ENCODE measurements at regions not wholly inside any gene's neighbourhood (a gene's known extent, or its start where the extent isn't known, plus 50 kb on each side); places are given as distances from the start of the nearest gene placed in this dataset.

DNA sequence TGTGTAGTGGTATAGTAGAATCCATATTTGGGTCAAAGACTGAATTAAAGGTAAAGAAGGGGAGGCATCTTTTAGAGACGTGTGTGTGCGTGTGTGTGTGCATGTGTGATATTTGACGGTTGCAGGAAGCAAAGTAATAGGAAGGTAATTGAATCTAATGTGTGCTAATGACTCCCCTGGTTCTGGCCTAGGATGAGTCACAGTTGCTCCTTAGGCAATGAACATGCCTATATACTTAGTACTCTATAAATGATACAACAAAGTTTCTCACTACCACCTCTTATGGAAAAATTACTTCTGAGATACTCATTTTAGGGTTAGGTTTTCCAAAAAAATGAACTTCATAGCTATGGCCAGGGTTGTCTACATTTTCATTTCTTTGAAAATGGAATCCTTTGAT, 409.6 kb downstream of the GUCY1A2 start (continued):
- no peak for TF ChIP-seq HNF4G (IDR thresholded peaks at IDR 0.05)

DNA sequence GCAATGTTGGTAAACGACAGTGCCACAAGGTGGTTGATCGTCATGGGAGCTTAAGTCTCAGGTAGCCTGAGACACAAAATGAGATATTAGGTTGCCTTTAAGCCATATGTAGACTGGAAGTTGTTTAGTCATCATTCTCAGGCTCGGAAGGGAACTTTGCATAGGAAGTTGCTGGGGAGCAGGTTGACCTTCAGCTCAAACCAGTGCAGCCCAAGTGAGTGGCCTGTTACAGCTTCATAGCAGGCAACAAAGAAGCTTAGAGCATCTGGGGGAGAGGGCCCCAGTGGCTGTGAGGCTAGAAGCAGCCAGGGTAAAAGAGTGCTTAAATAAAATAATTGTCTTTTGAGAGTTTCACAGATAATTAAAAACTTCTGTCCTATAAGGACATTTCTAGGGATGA, 404.0 kb downstream of the GUCY1A2 start:
- TF ChIP-seq JUND (IDR thresholded peaks at IDR 0.05) (no peak), HNF4A (conservative IDR thresholded peaks at IDR 0.05) (no peak), REST (IDR thresholded peaks at IDR 0.05) (no peak), FOXA2 (IDR thresholded peaks at IDR 0.05) (no peak), FOXA1 (IDR thresholded peaks at IDR 0.05) (no peak)
- no peaks in the 10 kb centered on the region for H3K27me3 ChIP-seq (ENCODE audit: control insufficient read depth in 4 of 4, insufficient read depth in 4 of 4, low read length in 3 of 4)
- H3K4me1 ChIP-seq (ENCODE audit: control insufficient read depth in 4 of 4, insufficient read depth in 4 of 4, low read length in 3 of 4), result no peaks in the 10 kb centered on the region
- H3K4me3 ChIP-seq (ENCODE audit: low read depth in 1 of 3, low read length in 3 of 3), result no peak overlapping the region
- no peak overlapping the region for H3K27ac ChIP-seq (ENCODE audit: low read depth in 1 of 2, low read length in 2 of 2)
- no peak overlapping the region for H3K9ac ChIP-seq (ENCODE audit: low read depth in 1 of 2, low read length in 2 of 2)
- DNase-seq (ENCODE audit: low spot score), result no peak
- 60% methylated on average over 3 of the region's 3 CpGs for WGBS
- H3K36me3 ChIP-seq (ENCODE audit: control insufficient read depth in 4 of 4, insufficient read depth in 3 of 4, low read depth in 1 of 4, low read length in 3 of 4), result no peaks in the 10 kb centered on the region
- no peaks in the 10 kb centered on the region for H3K9me3 ChIP-seq (ENCODE audit: control insufficient read depth in 4 of 4, low read length in 3 of 4)

DNA sequence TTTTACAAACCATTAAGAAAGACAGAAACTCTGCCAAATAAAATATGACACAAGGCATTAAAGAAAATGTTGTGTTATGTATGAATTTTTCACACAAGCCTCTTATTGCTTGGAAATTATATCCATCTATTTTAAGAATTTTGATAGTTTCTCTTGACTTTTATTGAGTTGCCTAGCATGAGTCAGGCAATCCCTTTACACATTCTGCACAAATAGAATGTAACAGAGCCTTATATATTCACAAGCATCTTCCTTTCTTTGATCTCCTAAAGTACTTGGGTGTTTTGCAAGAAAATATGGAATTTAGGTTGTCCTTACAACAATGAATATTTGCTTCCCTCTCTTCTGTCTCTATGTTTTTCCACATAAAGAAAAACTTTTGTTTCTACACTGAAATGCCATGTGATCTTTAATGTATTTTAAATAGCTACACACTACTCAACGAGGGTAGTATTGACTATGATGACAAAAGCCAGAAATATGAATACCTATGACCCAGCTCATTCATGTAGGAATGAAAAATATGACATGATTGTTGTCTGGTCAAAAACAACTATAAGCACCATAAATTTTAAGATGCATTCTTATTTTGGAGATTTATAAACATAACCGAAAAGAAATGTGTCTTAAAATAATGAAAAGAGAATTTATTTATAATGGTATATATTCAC, 398.8 kb downstream of the GUCY1A2 start:
- Histone ChIP-seq H3K27ac (ENCODE audit: low read depth in 1 of 2, low read length in 2 of 2) (no peak overlapping the region), H3K36me3 (ENCODE audit: control insufficient read depth in 4 of 4, insufficient read depth in 3 of 4, low read depth in 1 of 4, low read length in 3 of 4) (no peaks in the 10 kb centered on the region), H3K27me3 (ENCODE audit: control insufficient read depth in 4 of 4, insufficient read depth in 4 of 4, low read length in 3 of 4) (no peaks in the 10 kb centered on the region), H3K9ac (ENCODE audit: low read depth in 1 of 2, low read length in 2 of 2) (no peak overlapping the region), H3K9me3 (ENCODE audit: control insufficient read depth in 4 of 4, low read length in 3 of 4) (no peaks in the 10 kb centered on the region), H3K4me3 (ENCODE audit: low read depth in 1 of 3, low read length in 3 of 3) (no peak overlapping the region), H3K4me1 (ENCODE audit: control insufficient read depth in 4 of 4, insufficient read depth in 4 of 4, low read length in 3 of 4) (no peaks in the 10 kb centered on the region)
- no peak for DNase-seq (ENCODE audit: low spot score)
- 61% methylated on average over 2 of the region's 2 CpGs for WGBS
- TF ChIP-seq CTCF (IDR thresholded peaks at IDR 0.05; ENCODE audit: low read depth, low read length, missing input control) (no peak), NR2F2 (IDR thresholded peaks at IDR 0.05) (no peak), TAF1 (conservative IDR thresholded peaks at IDR 0.05) (no peak), JUND (IDR thresholded peaks at IDR 0.05) (no peak)

DNA sequence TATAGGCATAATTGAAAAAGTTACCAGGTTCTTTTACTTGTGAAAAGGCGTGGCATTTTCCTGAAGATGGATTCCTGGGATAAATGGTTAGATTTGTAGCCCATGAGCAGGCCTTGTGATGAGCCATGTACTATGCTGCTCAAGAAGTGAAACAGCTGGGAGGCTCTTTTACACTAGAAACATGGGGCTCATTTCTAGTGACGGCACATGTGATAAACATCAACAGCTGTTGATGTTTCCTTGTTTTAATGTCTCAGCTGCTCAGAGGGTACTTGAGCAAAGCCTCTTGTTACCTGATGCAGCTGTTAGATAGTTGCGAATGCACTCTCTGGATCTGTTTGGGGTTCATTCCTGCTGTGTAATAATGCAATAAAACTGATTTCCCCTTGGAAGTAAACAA, 396.8 kb downstream of the GUCY1A2 start:
- Histone ChIP-seq H3K27me3 (ENCODE audit: control insufficient read depth in 4 of 4, insufficient read depth in 4 of 4, low read length in 3 of 4) (no peaks in the 10 kb centered on the region), H3K9me3 (ENCODE audit: control insufficient read depth in 4 of 4, low read length in 3 of 4) (no peaks in the 10 kb centered on the region), H3K9ac (ENCODE audit: low read depth in 1 of 2, low read length in 2 of 2) (no peak overlapping the region), H3K36me3 (ENCODE audit: control insufficient read depth in 4 of 4, insufficient read depth in 3 of 4, low read depth in 1 of 4, low read length in 3 of 4) (no peaks in the 10 kb centered on the region), H3K4me3 (ENCODE audit: low read depth in 1 of 3, low read length in 3 of 3) (no peak overlapping the region), H3K4me1 (ENCODE audit: control insufficient read depth in 4 of 4, insufficient read depth in 4 of 4, low read length in 3 of 4) (no peaks in the 10 kb centered on the region), H3K27ac (ENCODE audit: low read depth in 1 of 2, low read length in 2 of 2) (no peak overlapping the region)
- 72% methylated on average over 3 of the region's 3 CpGs for WGBS
- DNase-seq (ENCODE audit: low spot score), result no peak
- TF ChIP-seq CTCF (IDR thresholded peaks at IDR 0.05; ENCODE audit: low read depth, low read length, missing input control) (no peak), HNF4A (conservative IDR thresholded peaks at IDR 0.05) (no peak), EGR1 (IDR thresholded peaks at IDR 0.05; ENCODE audit: low read depth in 2 of 2) (no peak), REST (IDR thresholded peaks at IDR 0.05) (no peak), JUND (IDR thresholded peaks at IDR 0.05) (no peak), RAD21 (IDR thresholded peaks at IDR 0.05) (no peak), FOXA1 (IDR thresholded peaks at IDR 0.05) (no peak), RXRA (IDR thresholded peaks at IDR 0.05) (no peak), SP1 (IDR thresholded peaks at IDR 0.05) (no peak), FOXA2 (IDR thresholded peaks at IDR 0.05) (no peak), ATF3 (IDR thresholded peaks at IDR 0.05) (no peak), TAF1 (conservative IDR thresholded peaks at IDR 0.05) (no peak)
